Lower leg skin (tissue), 4 donors: ENCODE measurements at regions not wholly inside any gene's neighbourhood (a gene's known extent, or its start where the extent isn't known, plus 50 kb on each side); places are given as distances from the start of the nearest gene placed in this dataset.
"Not testable (repeated sequence)": the region's sequence is repeated elsewhere in the genome, so short reads cannot be mapped to it uniquely, and the experiment has no call there.

Experiments
- DNase-seq, 2 donors: peaks; one replicate each; pipeline ENCODE4 v3.0.0-alpha.2; 2019; ENCODE audit warnings: low spot score in 2 of 2
- H3K4me3 ChIP-seq: fragments of 200-600 bp; sonication (generic); 2 replicates; pipeline ENCODE4 v1.5.1; 2017; ENCODE audit warnings: mild to moderate bottlenecking, low read depth; ENCODE audit not compliant: poor library complexity, severe bottlenecking
- CTCF ChIP-seq, 3 donors: fragments of 450-650 bp; IDR thresholded peaks; one replicate each; pipeline ENCODE4 v1.5.1; 2016; ENCODE audit warnings: antibody characterized with exemption in 3 of 3, mild to moderate bottlenecking in 3 of 3, moderate library complexity in 2 of 3
- POLR2A ChIP-seq, 2 donors: fragments of 450-650 bp; IDR thresholded peaks; one replicate each; pipeline ENCODE4 v1.6.1; 2016 to 2017; ENCODE audit warnings: antibody characterized with exemption in 2 of 2, mild to moderate bottlenecking in 1 of 2, moderate library complexity in 1 of 2
- WGBS, 2 donors: methylation state at CpG; one replicate each; pipeline ENCODE4 v1.1.5; 2018; 5-methylcytosine and 5-hydroxymethylcytosine counted together
- intact Hi-C: fragments of 100-400 bp; cut with DNase I; formaldehyde crosslinking; loops from one replicate; pipeline ENCODE4 v1.15.0; 2023; ENCODE audit warnings: low total_unique reads

GRCh38 chr5:142208777-142209312, 100.3 kb downstream of the NDFIP1 start:
- no peak overlapping the region for H3K4me3 ChIP-seq
- TF ChIP-seq POLR2A (IDR thresholded peaks at IDR 0.05) (no peak), CTCF (IDR thresholded peaks at IDR 0.05) (no peak)
- intact Hi-C loops: no loop called here
- DNase-seq: no peak
- WGBS, 2 donors: 89% methylated on average over 8 of the region's 8 CpGs

GRCh38 chr5:142208244-142208643, 99.7 kb downstream of the NDFIP1 start:
- 83 to 93% methylated on average over 7 of the region's 7 CpGs for WGBS, 2 donors
- H3K4me3 ChIP-seq, DNase-seq, intact Hi-C loops: not testable (repeated sequence)

GRCh38 chr5:142206801-142207200, 98.2 kb downstream of the NDFIP1 start:
- intact Hi-C loops: no loop called here
- no peak overlapping the region for H3K4me3 ChIP-seq
- DNase-seq: no peak
- no peak for TF ChIP-seq CTCF (IDR thresholded peaks at IDR 0.05)
- TF ChIP-seq POLR2A (IDR thresholded peaks at IDR 0.05): no peak
- 46 to 57% methylated on average over 2 of the region's 2 CpGs for WGBS, 2 donors

GRCh38 chr5:142204219-142204618, 95.6 kb downstream of the NDFIP1 start:
- intact Hi-C loops: no loop called here
- no peak for DNase-seq
- TF ChIP-seq POLR2A (IDR thresholded peaks at IDR 0.05) (no peak), CTCF (IDR thresholded peaks at IDR 0.05) (no peak)
- H3K4me3 ChIP-seq: no peak overlapping the region
- 74 to 82% methylated on average over 4 of the region's 4 CpGs for WGBS, 2 donors
